Fibroblast of lung (primary cell): ENCODE measurements at regions not wholly inside any gene's neighbourhood (a gene's known extent, or its start where the extent isn't known, plus 50 kb on each side); places are given as distances from the start of the nearest gene placed in this dataset.

Experiments
- DNase-seq, 2 donors: peaks; one replicate each; pipeline versions ENCODE4 v3.0.0 to v3.0.0-alpha.2; 2010; ENCODE audit warnings: low read depth in 2 of 2
- H2AFZ ChIP-seq: 2 replicates; pipeline ENCODE4 v1.5.1; 2012; ENCODE audit warnings: low read length, control low read depth, inconsistent platforms
- H3K27ac ChIP-seq: 2 replicates; pipeline ENCODE4 v1.5.1; 2011; ENCODE audit warnings: low read length, control low read depth; ENCODE audit not compliant: insufficient read depth
- H3K27me3 ChIP-seq: 2 replicates; pipeline ENCODE4 v1.5.1; 2011; ENCODE audit warnings: mild to moderate bottlenecking, low read length; ENCODE audit not compliant: control insufficient read depth, insufficient read depth
- H3K36me3 ChIP-seq: 2 replicates; pipeline ENCODE4 v1.5.1; 2011; ENCODE audit warnings: low read length; ENCODE audit not compliant: control insufficient read depth, insufficient read depth
- H3K4me1 ChIP-seq: 2 replicates; pipeline ENCODE4 v1.5.1; 2011; ENCODE audit warnings: low read length; ENCODE audit not compliant: control insufficient read depth, insufficient read depth; ENCODE audit errors: extremely low read depth
- H3K4me2 ChIP-seq: 2 replicates; pipeline ENCODE4 v1.5.1; 2011; ENCODE audit warnings: low read length, control low read depth; ENCODE audit not compliant: insufficient read depth; ENCODE audit errors: extremely low read depth
- H3K4me3 ChIP-seq, 4 experiments: fragments of 200-600 bp in 1 of 4; sonication (generic) in 1 of 4; replicated peaks in 1 of 4; 2 replicates each; pipeline ENCODE4 v1.5.1; 2011 to 2016; ENCODE audit warnings: low read length in 4 of 4, low read depth in 3 of 4, mild to moderate bottlenecking in 3 of 4, control low read depth in 2 of 4, inconsistent platforms in 1 of 4, mixed read lengths in 1 of 4; ENCODE audit not compliant: insufficient read depth in 1 of 4; ENCODE audit errors: control extremely low read depth in 1 of 4
- H3K79me2 ChIP-seq: 2 replicates; pipeline ENCODE4 v1.5.1; 2012; ENCODE audit warnings: mild to moderate bottlenecking, low read length, inconsistent platforms; ENCODE audit not compliant: control insufficient read depth, insufficient read depth
- H3K9ac ChIP-seq: 2 replicates; pipeline ENCODE4 v1.5.1; 2011; ENCODE audit warnings: mild to moderate bottlenecking, low read length, control low read depth; ENCODE audit not compliant: insufficient read depth
- H3K9me3 ChIP-seq: 2 replicates; pipeline ENCODE4 v1.5.1; 2012; ENCODE audit warnings: low read depth, low read length; ENCODE audit not compliant: control insufficient read depth, insufficient read depth
- H4K20me1 ChIP-seq: 2 replicates; pipeline ENCODE4 v1.5.1; 2011; ENCODE audit warnings: low read length; ENCODE audit not compliant: control insufficient read depth, insufficient read depth; ENCODE audit errors: extremely low read depth
- CTCF ChIP-seq, 2 donors: IDR thresholded peaks in 1 of 2; conservative IDR thresholded peaks in 1 of 2; 1 replicate in 1 of 2; 2 replicates in 1 of 2; pipeline ENCODE4 v1.5.1; 2011 to 2012; ENCODE audit warnings: low read length in 2 of 2, control low read depth in 1 of 2, inconsistent platforms in 1 of 2, low read depth in 1 of 2, mild to moderate bottlenecking in 1 of 2
- EZH2 ChIP-seq: IDR thresholded peaks from 2 replicates; pipeline ENCODE4 v1.5.1; 2012; ENCODE audit warnings: low read length, control low read depth, mild to moderate bottlenecking; ENCODE audit errors: missing control alignments

GRCh38 chr13:80663788-80664187 is 322.9 kb upstream of the SPRY2 start:
- Histone ChIP-seq H4K20me1 (no peaks in the 10 kb centered on the region), H2AFZ (no peak overlapping the region), H3K27ac (no peak overlapping the region), H3K4me1 (no peaks in the 10 kb centered on the region), H3K4me2 (no peak overlapping the region), H3K9me3 (no peaks in the 10 kb centered on the region), H3K79me2 (no peaks in the 10 kb centered on the region), H3K27me3 (no peaks in the 10 kb centered on the region), H3K9ac (no peak overlapping the region), H3K4me3 (no peak overlapping the region), H3K36me3 (no peaks in the 10 kb centered on the region)
- TF ChIP-seq EZH2 (no peak), CTCF (conservative IDR thresholded peaks at IDR 0.05 in 1 of 2, IDR thresholded peaks at IDR 0.05 in 1 of 2; ENCODE audit: low read depth in 1 of 2, low read length in 2 of 2) (no peak)
- DNase-seq: no peak

GRCh38 chr13:80658705-80659104 is 317.8 kb upstream of the SPRY2 start:
- no peak for TF ChIP-seq CTCF (conservative IDR thresholded peaks at IDR 0.05 in 1 of 2, IDR thresholded peaks at IDR 0.05 in 1 of 2; ENCODE audit: low read depth in 1 of 2, low read length in 2 of 2)
- TF ChIP-seq EZH2: no peak
- no peaks in the 10 kb centered on the region for H4K20me1 ChIP-seq
- no peak overlapping the region for H3K4me3 ChIP-seq
- H3K4me1 ChIP-seq: no peaks in the 10 kb centered on the region
- no peak overlapping the region for H3K4me2 ChIP-seq
- H2AFZ ChIP-seq: no peak overlapping the region
- H3K9me3 ChIP-seq: no peaks in the 10 kb centered on the region
- DNase-seq: no peak
- no peak overlapping the region for H3K27ac ChIP-seq
- H3K79me2 ChIP-seq: no peaks in the 10 kb centered on the region
- no peak overlapping the region for H3K9ac ChIP-seq
- H3K27me3 ChIP-seq: no peaks in the 10 kb centered on the region
- no peaks in the 10 kb centered on the region for H3K36me3 ChIP-seq

- TF ChIP-seq EZH2: no peak
- no peak for TF ChIP-seq CTCF (conservative IDR thresholded peaks at IDR 0.05 in 1 of 2, IDR thresholded peaks at IDR 0.05 in 1 of 2; ENCODE audit: low read depth in 1 of 2, low read length in 2 of 2)
- H3K9me3 ChIP-seq: no peaks in the 10 kb centered on the region
- DNase-seq: no peak
- H3K4me2 ChIP-seq: no peak overlapping the region
- no peak overlapping the region for H3K27ac ChIP-seq
- no peak overlapping the region for H3K4me3 ChIP-seq
- no peaks in the 10 kb centered on the region for H3K79me2 ChIP-seq
- H4K20me1 ChIP-seq: no peaks in the 10 kb centered on the region
- H3K27me3 ChIP-seq: no peaks in the 10 kb centered on the region
- H3K36me3 ChIP-seq: no peaks in the 10 kb centered on the region
- H2AFZ ChIP-seq: no peak overlapping the region
- no peak overlapping the region for H3K9ac ChIP-seq
- no peaks in the 10 kb centered on the region for H3K4me1 ChIP-seq
Measured at GRCh38 chr13:80656512-80656904, 315.6 kb upstream of the SPRY2 start.
